ENCODE measurements at regions not wholly inside any gene's neighbourhood (a gene's known extent, or its start where the extent isn't known, plus 50 kb on each side); places are given as distances from the start of the nearest gene placed in this dataset.
"Not testable (repeated sequence)": the region's sequence is repeated elsewhere in the genome, so short reads cannot be mapped to it uniquely, and the experiment has no call there.

- H3K36me3 ChIP-seq (ENCODE audit: insufficient read depth), result no peaks in the 10 kb centered on the region
- H3K4me1 ChIP-seq (ENCODE audit: low read depth, poor library complexity, severe bottlenecking), result peaks cover 1% of the 10 kb centered on the region
- H3K4me2 ChIP-seq, result no peak overlapping the region
- no peaks in the 10 kb centered on the region for H3K27me3 ChIP-seq (ENCODE audit: insufficient read depth, low read depth)
- H3K27ac ChIP-seq, result no peak overlapping the region
- no peak for TF ChIP-seq CTCF (conservative IDR thresholded peaks at IDR 0.05; ENCODE audit: low read depth, low read length)
- no peak overlapping the region for H3K4me3 ChIP-seq (IDR thresholded peaks at IDR 0.05; ENCODE audit: insufficient read depth, low read depth, low read length)
- H2AFZ ChIP-seq (ENCODE audit: low read depth), result no peak overlapping the region
- no peaks in the 10 kb centered on the region for H3K79me2 ChIP-seq (ENCODE audit: insufficient read depth, low read depth)
- H3K9ac ChIP-seq, result no peak overlapping the region
- H4K20me1 ChIP-seq (ENCODE audit: insufficient read depth), result no peaks in the 10 kb centered on the region
These were observed 428.2 kb downstream of the IRX1 start for GRCh38 chr5:4023753-4024335.

GRCh38 chr5:4027088-4027734, 431.6 kb downstream of the IRX1 start:
- no peaks in the 10 kb centered on the region for H3K36me3 ChIP-seq (ENCODE audit: insufficient read depth)
- no peak for TF ChIP-seq CTCF (conservative IDR thresholded peaks at IDR 0.05; ENCODE audit: low read depth, low read length)
- no peaks in the 10 kb centered on the region for H3K27me3 ChIP-seq (ENCODE audit: insufficient read depth, low read depth)
- no peaks in the 10 kb centered on the region for H4K20me1 ChIP-seq (ENCODE audit: insufficient read depth)
- no peaks in the 10 kb centered on the region for H3K4me1 ChIP-seq (ENCODE audit: low read depth, poor library complexity, severe bottlenecking)
- H3K79me2 ChIP-seq (ENCODE audit: insufficient read depth, low read depth), result no peaks in the 10 kb centered on the region
- no peak overlapping the region for H3K4me3 ChIP-seq (IDR thresholded peaks at IDR 0.05; ENCODE audit: insufficient read depth, low read depth, low read length)
- H3K9ac ChIP-seq, result no peak overlapping the region
- H2AFZ ChIP-seq (ENCODE audit: low read depth), result no peak overlapping the region
- H3K27ac ChIP-seq, result no peak overlapping the region
- H3K4me2 ChIP-seq, result no peak overlapping the region

GRCh38 chr5:4028384-4028783, 432.8 kb downstream of the IRX1 start:
- no peaks in the 10 kb centered on the region for H3K27me3 ChIP-seq (ENCODE audit: insufficient read depth, low read depth)
- no peak overlapping the region for H3K27ac ChIP-seq
- H2AFZ ChIP-seq (ENCODE audit: low read depth), result no peak overlapping the region
- H3K4me2 ChIP-seq, result no peak overlapping the region
- no peaks in the 10 kb centered on the region for H3K36me3 ChIP-seq (ENCODE audit: insufficient read depth)
- no peak for TF ChIP-seq CTCF (conservative IDR thresholded peaks at IDR 0.05; ENCODE audit: low read depth, low read length)
- no peak overlapping the region for H3K9ac ChIP-seq
- H3K4me3 ChIP-seq (IDR thresholded peaks at IDR 0.05; ENCODE audit: insufficient read depth, low read depth, low read length), result no peak overlapping the region
- H4K20me1 ChIP-seq (ENCODE audit: insufficient read depth), result no peaks in the 10 kb centered on the region
- no peaks in the 10 kb centered on the region for H3K79me2 ChIP-seq (ENCODE audit: insufficient read depth, low read depth)
- H3K4me1 ChIP-seq (ENCODE audit: low read depth, poor library complexity, severe bottlenecking), result no peaks in the 10 kb centered on the region

- H4K20me1 ChIP-seq (ENCODE audit: insufficient read depth); H2AFZ ChIP-seq (ENCODE audit: low read depth); H3K4me3 ChIP-seq (IDR thresholded peaks at IDR 0.05; ENCODE audit: insufficient read depth, low read depth, low read length); H3K27me3 ChIP-seq (ENCODE audit: insufficient read depth, low read depth); H3K27ac ChIP-seq; H3K4me1 ChIP-seq (ENCODE audit: low read depth, poor library complexity, severe bottlenecking); H3K4me2 ChIP-seq; H3K9ac ChIP-seq; H3K79me2 ChIP-seq (ENCODE audit: insufficient read depth, low read depth); H3K36me3 ChIP-seq (ENCODE audit: insufficient read depth): not testable (repeated sequence)
These were observed 437.9 kb downstream of the IRX1 start for GRCh38 chr5:4033546-4033945.

GRCh38 chr5:4036861-4037260, 441.2 kb downstream of the IRX1 start:
- Histone ChIP-seq H4K20me1 (ENCODE audit: insufficient read depth) (no peaks in the 10 kb centered on the region), H3K79me2 (ENCODE audit: insufficient read depth, low read depth) (no peaks in the 10 kb centered on the region), H3K4me1 (ENCODE audit: low read depth, poor library complexity, severe bottlenecking) (no peaks in the 10 kb centered on the region), H3K4me3 (IDR thresholded peaks at IDR 0.05; ENCODE audit: insufficient read depth, low read depth, low read length) (no peak overlapping the region), H3K27me3 (ENCODE audit: insufficient read depth, low read depth) (no peaks in the 10 kb centered on the region), H3K9ac (no peak overlapping the region), H3K4me2 (no peak overlapping the region), H3K36me3 (ENCODE audit: insufficient read depth) (no peaks in the 10 kb centered on the region), H3K27ac (no peak overlapping the region), H2AFZ (ENCODE audit: low read depth) (no peak overlapping the region)
- no peak for TF ChIP-seq CTCF (conservative IDR thresholded peaks at IDR 0.05; ENCODE audit: low read depth, low read length)
